B cell (primary cell): ENCODE measurements at regions not wholly inside any gene's neighbourhood (a gene's known extent, or its start where the extent isn't known, plus 50 kb on each side); places are given as distances from the start of the nearest gene placed in this dataset.

Experiments
- ATAC-seq: fragments of 200-7000 bp; cut with Tn5 transposase; one replicate; pipeline ENCODE4 v1.10.0; 2021; ENCODE audit warnings: low read depth, mild to moderate bottlenecking, moderate number of reproducible peaks, moderate library complexity
- CTCF ChIA-PET: fragments of 350-600 bp; sonication (Branson Sonifier 250); formaldehyde crosslinking; loops from one replicate; lab custom pipeline; 2021; ENCODE audit warnings: antibody characterized with exemption, inconsistent platforms; lab: Charles Lee
- POLR2A ChIA-PET: fragments of 350-600 bp; sonication (Branson Sonifier 250); formaldehyde crosslinking; loops from one replicate; lab custom pipeline; 2021; ENCODE audit warnings: antibody characterized with exemption; lab: Charles Lee
- DNase-seq: peaks from one replicate; pipeline ENCODE4 v3.0.0; 2013
- H2AFZ ChIP-seq: 2 replicates; pipeline ENCODE4 v1.6.1; 2012; ENCODE audit warnings: mild to moderate bottlenecking, low read depth, low read length; ENCODE audit not compliant: insufficient read depth, poor library complexity, severe bottlenecking
- H3K27ac ChIP-seq, 2 donors: 1 replicate in 1 of 2; 2 replicates in 1 of 2; pipeline ENCODE4 v1.5.1; 2012 to 2013; ENCODE audit warnings: low read length in 2 of 2, mild to moderate bottlenecking in 2 of 2, moderate library complexity in 1 of 2
- H3K27me3 ChIP-seq, 4 experiments: fragments of 200-600 bp in 1 of 4; sonication (generic) in 1 of 4; replicated peaks in 1 of 4; 1 replicate in 2 of 4; 2 replicates in 2 of 4; pipeline versions ENCODE4 v1.6.1 to v1.7.0; 2013 to 2016; ENCODE audit warnings: low read length in 3 of 4, mild to moderate bottlenecking in 2 of 4, mixed read lengths in 1 of 4, moderate library complexity in 1 of 4; ENCODE audit not compliant: insufficient read depth in 4 of 4, control insufficient read depth in 3 of 4; ENCODE audit errors: control extremely low read depth in 1 of 4
- H3K36me3 ChIP-seq, 2 experiments: replicated peaks in 1 of 2; 1 replicate in 1 of 2; 2 replicates in 1 of 2; pipeline versions ENCODE4 v1.6.1 to v1.7.1; 2013; ENCODE audit warnings: low read length in 1 of 2; ENCODE audit not compliant: insufficient read depth in 2 of 2, control insufficient read depth in 1 of 2; ENCODE audit errors: control extremely low read depth in 1 of 2, extremely low read depth in 1 of 2
- H3K4me1 ChIP-seq, 2 donors: fragments of 200-600 bp in 1 of 2; sonication (generic) in 1 of 2; 1 replicate in 1 of 2; 2 replicates in 1 of 2; pipeline versions ENCODE4 v1.5.1 to v1.6.1; 2013 to 2017; ENCODE audit warnings: low read length in 2 of 2; ENCODE audit not compliant: control insufficient read depth in 2 of 2, insufficient read depth in 2 of 2
- H3K4me2 ChIP-seq: replicated peaks from 2 replicates; pipeline ENCODE3; 2012; ENCODE audit warnings: mild to moderate bottlenecking, low read depth, low read length; ENCODE audit not compliant: poor library complexity, severe bottlenecking
- H3K4me3 ChIP-seq, 5 experiments: fragments of 200-600 bp in 1 of 5; sonication (generic) in 1 of 5; 1 replicate in 3 of 5; 2 replicates in 2 of 5; pipeline versions ENCODE4 v1.5.1 to v1.7.0; 2011 to 2016; ENCODE audit warnings: low read length in 4 of 5, mild to moderate bottlenecking in 4 of 5, low read depth in 2 of 5, control low read depth in 1 of 5, moderate library complexity in 1 of 5; ENCODE audit not compliant: insufficient read depth in 1 of 5; ENCODE audit errors: control extremely low read depth in 1 of 5, extremely low read depth in 1 of 5
- H3K79me2 ChIP-seq: fragments of 200-600 bp; sonication (generic); one replicate; pipeline ENCODE4 v1.6.0; 2016; ENCODE audit warnings: low read length; ENCODE audit not compliant: control insufficient read depth, insufficient read depth
- H3K9ac ChIP-seq: fragments of 200-600 bp; sonication (generic); 2 replicates; pipeline ENCODE4 v1.6.1; 2017; ENCODE audit warnings: mild to moderate bottlenecking, low read length, moderate library complexity
- H3K9me3 ChIP-seq, 3 donors: one replicate each; pipeline versions ENCODE4 v1.6.1 to v1.7.1; 2013; ENCODE audit warnings: low read length in 2 of 3; ENCODE audit not compliant: control insufficient read depth in 2 of 3, insufficient read depth in 1 of 3; ENCODE audit errors: control extremely low read depth in 1 of 3
- H4K20me1 ChIP-seq: 2 replicates; pipeline ENCODE4 v1.6.0; 2012; ENCODE audit warnings: mild to moderate bottlenecking, low read length; ENCODE audit not compliant: insufficient read depth, control insufficient read depth, poor library complexity, severe bottlenecking
- H3K27ac Mint-ChIP-seq: one replicate; pipeline ENCODE4 v1.8.0; 2021; ENCODE audit warnings: mixed read lengths
- H3K27me3 Mint-ChIP-seq: one replicate; pipeline ENCODE4 v1.8.0; 2021; ENCODE audit warnings: mixed read lengths
- H3K4me1 Mint-ChIP-seq: one replicate; pipeline ENCODE4 v1.8.0; 2021; ENCODE audit warnings: mixed read lengths
- H3K4me3 Mint-ChIP-seq: one replicate; pipeline ENCODE4 v1.8.0; 2021; ENCODE audit warnings: mixed read lengths
- H3K9me3 Mint-ChIP-seq: one replicate; pipeline ENCODE4 v1.8.0; 2022; ENCODE audit warnings: mixed read lengths; ENCODE audit not compliant: insufficient read depth
- EZH2 ChIP-seq: IDR thresholded peaks from 2 replicates; pipeline ENCODE4 v1.6.1; 2012; ENCODE audit warnings: borderline replicate concordance, low read depth, mild to moderate bottlenecking, moderate library complexity, low read length; ENCODE audit not compliant: insufficient read depth, poor library complexity, severe bottlenecking
- WGBS: methylation state at CpG from one replicate; pipeline ENCODE4 v1.1.5; 2013; ENCODE audit warnings: missing lambda C conversion rate; ENCODE audit not compliant: insufficient coverage; 5-methylcytosine and 5-hydroxymethylcytosine counted together
- intact Hi-C: fragments of 100-400 bp; cut with micrococcal nuclease; formaldehyde crosslinking; loops from one replicate; pipeline ENCODE4 v1.10.0; 2022
- TF ChIP-seq, protein P1 (sequence below): fragments of 200-600 bp; IDR thresholded peaks from one replicate; pipeline ENCODE4 v1.8.0; 2022; ENCODE audit warnings: antibody characterized with exemption, mild to moderate bottlenecking

DNA sequence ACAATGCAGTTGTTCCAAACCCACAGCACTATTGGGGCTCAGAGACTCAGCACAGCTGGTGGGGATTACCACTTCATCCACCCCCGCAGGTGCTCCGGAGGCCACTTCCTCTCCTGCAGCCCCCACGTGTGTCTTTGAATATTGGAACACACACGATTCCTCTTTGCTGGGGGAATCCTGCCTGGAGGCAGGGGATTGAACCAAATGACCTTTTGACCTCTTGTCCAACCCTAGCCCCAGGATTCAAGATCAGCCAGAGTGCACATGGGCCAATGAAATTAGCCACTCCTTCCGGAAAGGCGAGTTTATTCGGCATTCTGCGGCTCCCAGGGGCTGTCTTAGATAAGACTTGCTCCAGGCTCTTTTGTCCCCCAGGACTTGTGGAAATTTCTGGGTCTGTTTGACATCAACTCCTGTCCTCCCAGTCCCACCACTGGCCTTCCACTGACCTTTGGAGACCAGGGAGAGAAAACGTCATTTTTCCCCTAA, 350.2 kb downstream of the FOXL1 start:
- Histone ChIP-seq H3K79me2 (no peaks in the 10 kb centered on the region), H2AFZ (no peak overlapping the region), H3K27ac (no peak overlapping the region), H4K20me1 (no peaks in the 10 kb centered on the region), H3K4me1 (peaks cover 0 to 4% of the 10 kb centered on the region in 2 donors), H3K9ac (no peak overlapping the region), H3K27me3 (peaks cover 0 to 63% (median 20%) of the 10 kb centered on the region in 4 experiments), H3K9me3 (peaks cover 0 to 10% (median 0%) of the 10 kb centered on the region in 3 donors), H3K4me2 (no peak overlapping the region), H3K4me3 (no peak overlapping the region), H3K36me3 (no peaks in the 10 kb centered on the region)
- ATAC-seq = no peak
- Mint-ChIP-seq H3K4me1 (no peaks in the 10 kb centered on the region), H3K4me3 (no peak overlapping the region), H3K27ac (no peak overlapping the region), H3K27me3 (peaks cover 44% of the 10 kb centered on the region), H3K9me3 (peaks cover 3% of the 10 kb centered on the region)
- intact Hi-C loops = no loop called here
- POLR2A ChIA-PET = no interaction called here
- TF ChIP-seq EZH2 = no peak
- TF ChIP-seq, protein P1, sequence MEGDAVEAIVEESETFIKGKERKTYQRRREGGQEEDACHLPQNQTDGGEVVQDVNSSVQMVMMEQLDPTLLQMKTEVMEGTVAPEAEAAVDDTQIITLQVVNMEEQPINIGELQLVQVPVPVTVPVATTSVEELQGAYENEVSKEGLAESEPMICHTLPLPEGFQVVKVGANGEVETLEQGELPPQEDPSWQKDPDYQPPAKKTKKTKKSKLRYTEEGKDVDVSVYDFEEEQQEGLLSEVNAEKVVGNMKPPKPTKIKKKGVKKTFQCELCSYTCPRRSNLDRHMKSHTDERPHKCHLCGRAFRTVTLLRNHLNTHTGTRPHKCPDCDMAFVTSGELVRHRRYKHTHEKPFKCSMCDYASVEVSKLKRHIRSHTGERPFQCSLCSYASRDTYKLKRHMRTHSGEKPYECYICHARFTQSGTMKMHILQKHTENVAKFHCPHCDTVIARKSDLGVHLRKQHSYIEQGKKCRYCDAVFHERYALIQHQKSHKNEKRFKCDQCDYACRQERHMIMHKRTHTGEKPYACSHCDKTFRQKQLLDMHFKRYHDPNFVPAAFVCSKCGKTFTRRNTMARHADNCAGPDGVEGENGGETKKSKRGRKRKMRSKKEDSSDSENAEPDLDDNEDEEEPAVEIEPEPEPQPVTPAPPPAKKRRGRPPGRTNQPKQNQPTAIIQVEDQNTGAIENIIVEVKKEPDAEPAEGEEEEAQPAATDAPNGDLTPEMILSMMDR = no peak
- 28% methylated on average over 9 of the region's 9 CpGs for WGBS
- CTCF ChIA-PET = no interaction called here
- DNase-seq = no peak

DNA sequence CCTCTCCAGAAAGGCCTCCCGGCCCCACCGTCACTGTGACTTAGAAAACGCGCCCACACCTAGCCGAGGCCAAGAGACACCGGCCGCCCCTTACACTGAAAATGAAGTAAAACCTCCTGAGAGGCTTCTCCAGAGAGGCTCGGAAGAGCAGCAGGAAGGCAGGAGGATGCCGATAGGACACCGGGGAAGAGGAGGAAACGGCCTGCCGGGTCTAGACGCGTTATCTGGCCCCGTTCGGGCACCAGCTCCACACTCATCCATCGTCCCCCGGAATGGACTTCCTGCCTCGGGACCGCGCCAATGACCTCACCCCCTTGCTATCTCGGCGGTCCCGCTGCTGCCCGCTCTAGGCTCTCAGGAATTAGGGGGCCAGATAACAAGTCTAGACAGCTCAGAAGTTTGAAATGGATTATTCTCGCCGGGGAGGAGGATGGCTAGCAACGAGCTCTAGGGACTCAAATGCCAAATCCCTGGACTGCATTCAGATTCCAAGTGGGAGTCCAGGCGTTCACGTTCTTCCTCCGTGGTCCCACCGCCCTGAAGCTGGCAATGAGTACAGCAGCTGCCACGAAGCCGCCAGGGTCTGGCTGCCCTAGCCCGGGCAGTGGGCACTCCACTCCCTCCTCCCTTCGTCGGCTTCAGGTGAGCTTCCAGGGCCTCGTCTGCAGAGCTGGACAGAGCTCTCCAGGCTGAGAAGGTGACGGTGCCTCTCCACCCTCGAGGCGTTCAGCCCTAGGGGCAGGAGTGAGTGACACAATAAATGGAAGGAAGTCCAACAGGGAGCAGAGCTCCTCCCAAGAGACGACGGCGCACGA, 350.9 kb downstream of the FOXL1 start:
- Histone ChIP-seq H3K9ac (no peak overlapping the region), H3K4me1 (peaks cover 0 to 4% of the 10 kb centered on the region in 2 donors)
- peaks cover 39% of the 10 kb centered on the region for H3K27me3 Mint-ChIP-seq

More for the DNA sequence above, 350.9 kb downstream of the FOXL1 start:
- Mint-ChIP-seq H3K4me3 (no peak overlapping the region), H3K27ac (no peak overlapping the region), H3K4me1 (no peaks in the 10 kb centered on the region), H3K9me3 (peaks cover 3% of the 10 kb centered on the region)
- CTCF ChIA-PET = no interaction called here
- DNase-seq (no peak), ATAC-seq (no peak)
- intact Hi-C loops = no loop called here
- H3K27ac ChIP-seq = no peak overlapping the region
- POLR2A ChIA-PET = no interaction called here
- H3K36me3 ChIP-seq = no peaks in the 10 kb centered on the region
- no peak overlapping the region for H3K4me3 ChIP-seq
- 12% methylated on average over 45 of the region's 45 CpGs for WGBS
- no peaks in the 10 kb centered on the region for H3K79me2 ChIP-seq
- H3K27me3 ChIP-seq = peaks cover 0 to 59% (median 20%) of the 10 kb centered on the region in 4 experiments
- no peak overlapping the region for H3K4me2 ChIP-seq
- no peak overlapping the region for H2AFZ ChIP-seq
- TF ChIP-seq, protein P1 = no peak
- no peak for TF ChIP-seq EZH2
- no peaks in the 10 kb centered on the region for H4K20me1 ChIP-seq
- H3K9me3 ChIP-seq = peaks cover 0 to 5% (median 0%) of the 10 kb centered on the region in 3 donors
